ENCODE measurements at regions not wholly inside any gene's neighbourhood (a gene's known extent, or its start where the extent isn't known, plus 50 kb on each side); places are given as distances from the start of the nearest gene placed in this dataset.
"Not testable (repeated sequence)": the region's sequence is repeated elsewhere in the genome, so short reads cannot be mapped to it uniquely, and the experiment has no call there.

DNA sequence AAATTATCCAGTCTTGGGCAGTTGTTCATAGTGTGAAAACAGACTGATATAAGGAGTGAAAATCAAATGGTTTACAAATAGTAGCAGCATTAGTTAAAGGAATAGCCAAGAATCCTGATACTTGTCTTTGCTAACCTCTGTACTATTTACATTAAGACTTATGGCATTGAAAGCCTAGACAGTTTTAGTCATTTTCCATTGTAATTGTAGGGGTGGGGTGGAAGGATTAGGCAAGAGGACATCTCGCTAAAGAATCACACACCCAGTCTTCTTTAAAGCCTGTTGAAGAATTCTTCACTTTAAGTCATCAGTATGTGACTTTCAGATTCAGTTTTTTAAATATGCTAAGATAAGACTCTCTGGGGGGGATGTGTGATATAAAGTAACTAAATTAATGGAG is 207.5 kb upstream of the PHACTR1 start:
- no peak for DNase-seq

- DNase-seq, result no peak
Observed at GRCh38 chr6:12516070-12516469, 200.5 kb upstream of the PHACTR1 start.

- no peak for DNase-seq
Observed at GRCh38 chr6:12522347-12522746, 194.2 kb upstream of the PHACTR1 start.

- DNase-seq, result no peak
Observed at GRCh38 chr6:12523726-12524125, 192.8 kb upstream of the PHACTR1 start.

- DNase-seq, result no peak
Observed at GRCh38 chr6:12525276-12525675, 191.3 kb upstream of the PHACTR1 start.

DNA sequence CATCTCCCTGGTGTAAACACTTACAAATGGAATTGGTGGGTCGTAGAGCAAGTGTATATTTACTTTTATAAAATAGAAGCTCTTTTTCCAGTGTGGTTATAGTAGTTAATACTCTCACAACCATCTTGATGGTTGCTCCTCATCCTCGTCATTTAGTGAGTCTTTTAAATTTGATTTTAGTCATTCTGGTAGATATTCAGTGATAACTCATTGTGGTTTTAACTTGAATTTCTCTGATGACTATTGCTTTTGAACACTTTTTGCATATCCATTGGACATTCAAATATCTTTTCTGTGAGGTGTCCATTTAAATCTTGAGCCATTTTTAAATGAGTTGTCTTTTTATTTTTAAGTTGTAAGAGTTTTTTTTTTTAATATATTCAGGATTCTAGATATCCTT is 189.2 kb upstream of the PHACTR1 start:
- no peak for DNase-seq

GRCh38 chr6:12528136-12528535 is 188.4 kb upstream of the PHACTR1 start:
- DNase-seq, result no peak

- DNase-seq, result no peak
Observed at GRCh38 chr6:12528581-12529363, 187.8 kb upstream of the PHACTR1 start.

DNA sequence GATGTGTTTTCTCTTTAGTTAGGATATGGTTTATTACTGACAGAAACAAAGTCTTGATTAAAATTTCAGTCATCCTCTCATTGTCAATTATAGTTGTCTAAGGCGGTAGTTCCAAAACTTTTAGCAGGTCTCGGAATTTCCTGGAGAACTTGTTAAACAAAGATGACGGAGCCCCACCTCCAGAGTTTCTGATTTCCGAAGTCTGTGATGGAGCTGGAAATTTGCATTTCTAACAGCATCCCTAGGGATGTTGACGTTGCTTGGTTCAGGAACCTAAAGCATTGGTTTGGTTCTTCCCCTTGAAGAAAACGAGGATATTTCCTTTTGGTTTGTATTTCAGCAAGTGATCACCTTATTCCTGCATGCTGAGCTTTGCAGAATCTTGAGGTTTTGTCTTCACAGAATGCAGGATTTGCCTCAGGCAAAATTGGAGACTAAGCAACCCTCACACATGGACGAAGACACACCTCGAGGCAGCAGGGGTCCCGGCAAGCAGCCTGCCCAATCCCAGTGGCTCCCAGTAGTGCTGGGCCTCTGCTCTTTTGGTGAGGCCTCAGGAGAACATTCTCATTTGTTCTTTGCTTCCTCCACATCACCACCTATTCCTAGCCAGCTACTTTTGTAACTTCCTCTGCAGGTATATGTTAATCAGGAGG is 187.1 kb upstream of the PHACTR1 start:
- DNase-seq, result no peak

GRCh38 chr6:12530345-12530744 is 186.2 kb upstream of the PHACTR1 start:
- no peak for DNase-seq

- DNase-seq, result no peak
Observed at GRCh38 chr6:12533586-12533985, 183.0 kb upstream of the PHACTR1 start.

DNA sequence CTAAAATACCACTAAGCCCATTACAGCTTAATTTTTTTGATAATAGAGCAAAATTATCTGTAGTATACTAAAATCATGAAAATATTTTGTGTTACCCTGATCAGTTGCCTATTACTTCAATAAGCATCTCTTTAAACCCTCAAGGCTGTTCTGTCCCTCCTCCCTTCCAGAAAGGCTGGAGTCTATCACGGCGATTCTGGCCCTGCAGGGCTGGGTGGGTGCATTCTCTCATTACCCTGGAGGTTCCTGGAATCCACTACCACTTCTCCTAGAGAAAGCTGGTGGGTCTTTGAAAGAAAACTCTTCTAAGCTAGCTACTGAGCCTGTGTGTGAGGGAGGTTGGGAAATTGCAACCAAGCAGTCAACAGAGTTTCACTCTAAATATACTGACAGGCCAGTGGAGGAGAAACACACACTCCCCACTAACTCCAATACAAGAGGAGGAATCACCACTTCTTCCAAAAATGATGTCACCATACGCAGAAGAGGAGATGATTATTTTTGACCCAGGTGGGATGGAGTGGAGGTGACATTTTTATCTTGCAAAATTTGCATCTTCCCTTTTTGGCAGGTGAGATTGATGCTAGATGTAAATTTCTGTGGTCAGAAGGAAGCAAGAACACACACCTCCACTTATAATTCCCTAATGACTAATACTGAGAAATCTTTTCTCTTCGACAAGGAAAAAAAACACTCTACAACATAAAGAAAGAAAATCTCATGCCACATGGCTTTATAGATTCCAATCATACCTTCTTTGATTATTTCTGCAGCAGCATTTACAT is 182.3 kb upstream of the PHACTR1 start:
- no peak for DNase-seq

- no peak for DNase-seq
Observed at GRCh38 chr6:12535586-12536314, 180.8 kb upstream of the PHACTR1 start.

- no peak for DNase-seq
Observed at GRCh38 chr6:12536416-12536815, 180.2 kb upstream of the PHACTR1 start.

DNA sequence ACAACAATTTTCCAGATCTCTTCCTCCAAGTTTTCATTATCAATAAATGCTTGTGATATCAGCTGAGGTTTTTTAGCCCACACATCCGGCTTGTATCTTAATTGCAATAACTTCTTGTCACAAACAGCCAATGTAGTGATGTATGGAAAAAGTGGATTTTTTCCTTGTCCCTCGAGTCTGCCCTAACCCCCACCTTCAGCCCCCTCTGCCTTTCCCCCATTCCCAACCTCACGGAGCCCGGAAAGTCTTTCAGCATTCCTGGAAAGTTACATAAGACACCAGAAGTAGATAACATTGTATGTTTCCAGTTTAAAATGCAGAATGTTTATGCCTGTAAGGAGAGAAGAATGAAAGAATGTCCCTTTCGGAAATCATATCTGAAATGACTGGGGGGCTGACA is 179.2 kb upstream of the PHACTR1 start:
- DNase-seq, result no peak

- no peak for DNase-seq
Observed at GRCh38 chr6:12538881-12539357, 177.6 kb upstream of the PHACTR1 start.

GRCh38 chr6:12542319-12543115 is 174.1 kb upstream of the PHACTR1 start:
- not testable (repeated sequence) for DNase-seq

DNA sequence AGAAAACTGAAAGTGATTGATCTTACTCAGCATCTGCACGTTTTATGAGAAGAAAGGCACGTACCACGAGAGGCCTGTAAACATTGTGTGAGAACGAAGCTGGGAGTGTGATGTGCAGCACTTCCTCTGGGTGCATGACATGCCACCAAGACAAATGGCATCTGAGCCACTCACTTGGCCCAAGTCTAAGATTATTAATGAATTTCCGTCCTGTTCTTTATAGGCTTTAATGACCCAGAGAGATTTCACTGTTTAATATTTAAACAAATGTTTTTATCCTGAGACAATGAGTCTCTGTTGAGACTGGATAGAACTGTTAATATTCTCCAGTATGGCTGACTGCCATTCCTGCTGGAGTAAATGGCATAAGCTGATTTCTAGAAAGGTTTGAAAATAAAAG is 172.6 kb upstream of the PHACTR1 start:
- no peak for DNase-seq

GRCh38 chr6:12544821-12545565 is 171.6 kb upstream of the PHACTR1 start:
- DNase-seq, result no peak

All from renal pelvis (tissue), 1 donor.